Neural cell (in vitro differentiated cells): ENCODE measurements at regions not wholly inside any gene's neighbourhood (a gene's known extent, or its start where the extent isn't known, plus 50 kb on each side); places are given as distances from the start of the nearest gene placed in this dataset.

Experiments
- H2AFZ ChIP-seq: fragments of 200-600, 300-800 bp; sonication (generic), shearing (Covaris generic); 2 replicates; pipeline ENCODE4 v1.6.0; 2014; ENCODE audit warnings: low read depth, mild to moderate bottlenecking, antibody characterized with exemption, low read length, moderate library complexity
- H3F3A ChIP-seq: fragments of 200-600 bp; shearing (Covaris generic); 2 replicates; pipeline ENCODE4 v1.6.1; 2016; ENCODE audit warnings: mild to moderate bottlenecking, moderate library complexity, mixed read lengths, antibody characterized with exemption, low read length; ENCODE audit not compliant: insufficient read depth, poor library complexity, severe bottlenecking
- H3K27ac ChIP-seq: fragments of 200-600, 300-800 bp; sonication (generic), shearing (Covaris generic); 2 replicates; pipeline ENCODE4 v1.5.1; 2014; ENCODE audit warnings: mild to moderate bottlenecking, low read length, moderate library complexity
- H3K27me3 ChIP-seq: fragments of 300-800, 200-600 bp; sonication (generic), shearing (Covaris generic); 2 replicates; pipeline ENCODE4 v1.6.0; 2014; ENCODE audit warnings: mild to moderate bottlenecking, low read depth, low read length, moderate library complexity; ENCODE audit not compliant: insufficient read depth
- H3K36me3 ChIP-seq: fragments of 300-800, 200-600 bp; sonication (generic), shearing (Covaris generic); 2 replicates; pipeline ENCODE4 v1.5.1; 2014; ENCODE audit warnings: mild to moderate bottlenecking, antibody characterized with exemption, low read length, moderate library complexity; ENCODE audit not compliant: insufficient read depth
- H3K4me2 ChIP-seq: fragments of 300-800, 200-600 bp; sonication (generic), shearing (Covaris generic); 2 replicates; pipeline ENCODE4 v1.6.0; 2014; ENCODE audit warnings: mild to moderate bottlenecking, low read length
- H3K4me3 ChIP-seq: fragments of 300-800, 200-600 bp; sonication (generic), shearing (Covaris generic); 2 replicates; pipeline ENCODE4 v1.5.1; 2014; ENCODE audit warnings: mild to moderate bottlenecking, low read length, moderate library complexity
- H3K79me2 ChIP-seq: fragments of 200-600 bp; shearing (Covaris generic); replicated peaks from 2 replicates; pipeline ENCODE4 v1.6.0; 2014; ENCODE audit warnings: mild to moderate bottlenecking, low read length, moderate library complexity; ENCODE audit not compliant: insufficient read depth
- H3K9ac ChIP-seq: fragments of 300-800, 200-600 bp; sonication (generic), shearing (Covaris generic); 2 replicates; pipeline ENCODE4 v1.6.1; 2016; ENCODE audit warnings: mild to moderate bottlenecking, low read length, mixed read lengths
- H3K9me2 ChIP-seq: fragments of 200-600 bp; shearing (Covaris generic); 2 replicates; pipeline ENCODE4 v1.6.1; 2016; ENCODE audit warnings: mild to moderate bottlenecking, low read length, mixed read lengths; ENCODE audit not compliant: insufficient read depth
- H3K9me3 ChIP-seq: fragments of 200-600, 300-800 bp; sonication (generic), shearing (Covaris generic); 2 replicates; pipeline ENCODE4 v1.6.1; 2016; ENCODE audit warnings: mild to moderate bottlenecking, mixed run types, low read length, moderate library complexity, mixed read lengths
- H4K20me1 ChIP-seq: fragments of 200-600 bp; shearing (Covaris generic); 2 replicates; pipeline ENCODE4 v1.6.1; 2016; ENCODE audit warnings: mild to moderate bottlenecking, mixed run types; ENCODE audit not compliant: insufficient read depth
- EP300 ChIP-seq: fragments of 450-650 bp; conservative IDR thresholded peaks from 2 replicates; pipeline ENCODE4 v1.6.1; 2014; ENCODE audit warnings: antibody characterized with exemption, mild to moderate bottlenecking, moderate library complexity; ENCODE audit not compliant: poor library complexity, severe bottlenecking
- EZH2 ChIP-seq: fragments of 200-600, 300-800 bp; shearing (Covaris generic), sonication (generic); IDR thresholded peaks from 2 replicates; pipeline ENCODE4 v1.6.1; 2014; ENCODE audit warnings: antibody characterized with exemption, low read length, borderline replicate concordance, mild to moderate bottlenecking; ENCODE audit not compliant: insufficient read depth, poor library complexity, severe bottlenecking
- MXI1 ChIP-seq: fragments of 450-650 bp; conservative IDR thresholded peaks from 2 replicates; pipeline ENCODE4 v1.6.1; 2014; ENCODE audit warnings: antibody characterized with exemption, mild to moderate bottlenecking; ENCODE audit not compliant: poor library complexity, severe bottlenecking
- POLR2AphosphoS5 ChIP-seq: IDR thresholded peaks from 2 replicates; pipeline ENCODE4 v1.6.1; 2012
- RAD21 ChIP-seq: fragments of 450-650 bp; conservative IDR thresholded peaks from 2 replicates; pipeline ENCODE4 v1.6.1; 2014; ENCODE audit warnings: antibody characterized with exemption, mild to moderate bottlenecking, moderate library complexity
- SMC3 ChIP-seq: fragments of 450-650 bp; conservative IDR thresholded peaks from 2 replicates; pipeline ENCODE4 v1.6.1; 2014; ENCODE audit warnings: antibody characterized with exemption, mild to moderate bottlenecking, moderate library complexity; ENCODE audit not compliant: poor library complexity
- TAF1 ChIP-seq: IDR thresholded peaks from 2 replicates; pipeline ENCODE4 v1.6.1; 2012; ENCODE audit warnings: low read depth
- TF ChIP-seq, protein P1 (sequence below): fragments of 450-650 bp; IDR thresholded peaks from 2 replicates; pipeline ENCODE4 v1.5.1; 2014; ENCODE audit warnings: antibody characterized with exemption, mild to moderate bottlenecking, moderate library complexity; ENCODE audit not compliant: poor library complexity, severe bottlenecking
- TF ChIP-seq, protein P2 (sequence below): IDR thresholded peaks from 2 replicates; pipeline ENCODE4 v1.6.1; 2012; ENCODE audit warnings: borderline replicate concordance

DNA sequence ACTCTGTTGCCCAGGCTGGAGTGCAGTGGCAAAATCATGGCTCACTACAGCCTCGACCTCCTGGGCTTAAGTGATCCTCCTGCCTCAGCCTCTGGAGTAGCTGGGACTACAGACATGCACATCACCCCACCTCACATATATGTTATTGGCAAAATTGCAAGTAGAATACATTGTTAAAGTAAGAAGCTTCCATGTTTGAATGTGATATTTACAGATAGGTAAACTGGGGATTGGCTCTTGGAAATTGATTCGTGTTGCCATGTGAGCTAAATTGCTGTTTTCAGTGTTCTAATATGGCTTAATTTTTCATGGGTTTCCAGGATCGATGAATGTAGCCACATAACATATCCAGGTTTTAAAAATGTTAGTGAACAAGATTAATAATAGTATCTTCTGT, 149.0 kb upstream of the ZNF217 start:
- Histone ChIP-seq H3F3A (peaks cover 10% of the 10 kb centered on the region), H3K27me3 (no peaks in the 10 kb centered on the region), H3K4me3 (no peak overlapping the region), H3K9ac (no peak overlapping the region), H3K9me2 (no peaks in the 10 kb centered on the region), H3K27ac (no peak overlapping the region), H3K79me2 (no peaks in the 10 kb centered on the region), H3K4me2 (no peak overlapping the region), H4K20me1 (no peaks in the 10 kb centered on the region), H2AFZ (no peak overlapping the region), H3K36me3 (no peaks in the 10 kb centered on the region), H3K9me3 (no peaks in the 10 kb centered on the region)
- TF ChIP-seq SMC3 (no peak), POLR2AphosphoS5 (no peak), RAD21 (no peak), MXI1 (no peak), EZH2 (no peak), EP300 (no peak), TAF1 (no peak)
- TF ChIP-seq, protein P1, sequence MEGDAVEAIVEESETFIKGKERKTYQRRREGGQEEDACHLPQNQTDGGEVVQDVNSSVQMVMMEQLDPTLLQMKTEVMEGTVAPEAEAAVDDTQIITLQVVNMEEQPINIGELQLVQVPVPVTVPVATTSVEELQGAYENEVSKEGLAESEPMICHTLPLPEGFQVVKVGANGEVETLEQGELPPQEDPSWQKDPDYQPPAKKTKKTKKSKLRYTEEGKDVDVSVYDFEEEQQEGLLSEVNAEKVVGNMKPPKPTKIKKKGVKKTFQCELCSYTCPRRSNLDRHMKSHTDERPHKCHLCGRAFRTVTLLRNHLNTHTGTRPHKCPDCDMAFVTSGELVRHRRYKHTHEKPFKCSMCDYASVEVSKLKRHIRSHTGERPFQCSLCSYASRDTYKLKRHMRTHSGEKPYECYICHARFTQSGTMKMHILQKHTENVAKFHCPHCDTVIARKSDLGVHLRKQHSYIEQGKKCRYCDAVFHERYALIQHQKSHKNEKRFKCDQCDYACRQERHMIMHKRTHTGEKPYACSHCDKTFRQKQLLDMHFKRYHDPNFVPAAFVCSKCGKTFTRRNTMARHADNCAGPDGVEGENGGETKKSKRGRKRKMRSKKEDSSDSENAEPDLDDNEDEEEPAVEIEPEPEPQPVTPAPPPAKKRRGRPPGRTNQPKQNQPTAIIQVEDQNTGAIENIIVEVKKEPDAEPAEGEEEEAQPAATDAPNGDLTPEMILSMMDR: no peak
- TF ChIP-seq, protein P2, sequence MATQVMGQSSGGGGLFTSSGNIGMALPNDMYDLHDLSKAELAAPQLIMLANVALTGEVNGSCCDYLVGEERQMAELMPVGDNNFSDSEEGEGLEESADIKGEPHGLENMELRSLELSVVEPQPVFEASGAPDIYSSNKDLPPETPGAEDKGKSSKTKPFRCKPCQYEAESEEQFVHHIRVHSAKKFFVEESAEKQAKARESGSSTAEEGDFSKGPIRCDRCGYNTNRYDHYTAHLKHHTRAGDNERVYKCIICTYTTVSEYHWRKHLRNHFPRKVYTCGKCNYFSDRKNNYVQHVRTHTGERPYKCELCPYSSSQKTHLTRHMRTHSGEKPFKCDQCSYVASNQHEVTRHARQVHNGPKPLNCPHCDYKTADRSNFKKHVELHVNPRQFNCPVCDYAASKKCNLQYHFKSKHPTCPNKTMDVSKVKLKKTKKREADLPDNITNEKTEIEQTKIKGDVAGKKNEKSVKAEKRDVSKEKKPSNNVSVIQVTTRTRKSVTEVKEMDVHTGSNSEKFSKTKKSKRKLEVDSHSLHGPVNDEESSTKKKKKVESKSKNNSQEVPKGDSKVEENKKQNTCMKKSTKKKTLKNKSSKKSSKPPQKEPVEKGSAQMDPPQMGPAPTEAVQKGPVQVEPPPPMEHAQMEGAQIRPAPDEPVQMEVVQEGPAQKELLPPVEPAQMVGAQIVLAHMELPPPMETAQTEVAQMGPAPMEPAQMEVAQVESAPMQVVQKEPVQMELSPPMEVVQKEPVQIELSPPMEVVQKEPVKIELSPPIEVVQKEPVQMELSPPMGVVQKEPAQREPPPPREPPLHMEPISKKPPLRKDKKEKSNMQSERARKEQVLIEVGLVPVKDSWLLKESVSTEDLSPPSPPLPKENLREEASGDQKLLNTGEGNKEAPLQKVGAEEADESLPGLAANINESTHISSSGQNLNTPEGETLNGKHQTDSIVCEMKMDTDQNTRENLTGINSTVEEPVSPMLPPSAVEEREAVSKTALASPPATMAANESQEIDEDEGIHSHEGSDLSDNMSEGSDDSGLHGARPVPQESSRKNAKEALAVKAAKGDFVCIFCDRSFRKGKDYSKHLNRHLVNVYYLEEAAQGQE: no peak

DNA sequence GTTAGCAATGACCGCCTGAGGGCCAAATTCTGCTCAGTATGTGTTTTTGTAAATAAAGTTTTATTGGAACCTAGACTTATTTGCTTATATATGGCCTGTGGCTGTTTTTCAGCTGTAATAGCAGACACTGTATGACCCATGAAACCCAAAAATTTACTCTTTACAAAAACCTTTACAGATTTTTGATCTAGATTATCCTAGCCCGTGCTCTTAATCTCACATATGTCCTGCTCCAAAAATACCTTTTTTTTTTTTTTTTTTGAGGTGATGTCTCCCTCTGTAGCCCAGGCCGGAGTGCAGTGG, 148.0 kb upstream of the ZNF217 start:
- no peak for TF ChIP-seq RAD21
- TF ChIP-seq EP300: no peak
- TF ChIP-seq MXI1: no peak
- TF ChIP-seq TAF1: no peak
- TF ChIP-seq, protein P1: no peak
- no peak for TF ChIP-seq POLR2AphosphoS5
- TF ChIP-seq EZH2: no peak
- TF ChIP-seq, protein P2: no peak
- TF ChIP-seq SMC3: no peak
- Histone ChIP-seq H4K20me1 (no peaks in the 10 kb centered on the region), H3K27me3 (no peaks in the 10 kb centered on the region), H3K36me3 (no peaks in the 10 kb centered on the region), H3K4me3 (no peak overlapping the region), H2AFZ (no peak overlapping the region), H3K4me2 (no peak overlapping the region), H3K9me3 (no peaks in the 10 kb centered on the region), H3F3A (peaks cover 17% of the 10 kb centered on the region), H3K9me2 (no peaks in the 10 kb centered on the region), H3K9ac (no peak overlapping the region), H3K79me2 (no peaks in the 10 kb centered on the region), H3K27ac (peak overlapping the region; percentile 84)
